C4-2B (cell line): ENCODE measurements at regions not wholly inside any gene's neighbourhood (a gene's known extent, or its start where the extent isn't known, plus 50 kb on each side); places are given as distances from the start of the nearest gene placed in this dataset.

Experiments used
- CTCF ChIP-seq: fragments of 450-650 bp; conservative IDR thresholded peaks from 2 replicates; pipeline ENCODE4 v1.5.1; 2017; ENCODE audit warnings: mild to moderate bottlenecking
- ZFX ChIP-seq: fragments of 450-650 bp; IDR thresholded peaks from 2 replicates; pipeline ENCODE4 v1.6.1; 2017

DNA sequence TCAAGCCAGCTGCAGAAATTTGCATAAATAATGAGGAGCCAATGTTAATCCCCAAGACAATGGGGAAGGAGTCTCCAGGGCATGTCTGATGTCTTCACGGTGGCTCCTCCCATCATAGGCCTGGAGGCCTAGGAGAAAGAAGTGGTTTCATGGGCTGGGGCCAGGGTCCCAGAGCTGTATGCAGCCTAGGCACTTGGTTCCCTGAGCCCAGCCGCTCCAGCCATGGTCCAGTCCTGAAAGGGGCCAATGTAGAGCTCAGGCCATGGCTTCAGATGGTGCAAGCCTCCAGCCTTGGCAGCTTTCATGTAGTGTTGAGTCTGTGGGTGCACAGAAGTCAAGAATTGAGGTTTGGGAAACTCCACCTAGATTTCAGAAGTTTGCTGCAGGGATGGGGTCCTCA is 628.2 kb upstream of the GRIA3 start:
- TF ChIP-seq CTCF = no peak
- TF ChIP-seq ZFX = no peak
